HG03460 (cell line): ENCODE measurements at regions not wholly inside any gene's neighbourhood (a gene's known extent, or its start where the extent isn't known, plus 50 kb on each side); places are given as distances from the start of the nearest gene placed in this dataset.
"Not testable (repeated sequence)": the region's sequence is repeated elsewhere in the genome, so short reads cannot be mapped to it uniquely, and the experiment has no call there.

Source experiments
- ATAC-seq: cut with Tn5 transposase; IDR thresholded peaks from one replicate; pipeline ENCODE4 v1.9.1; 2021; ENCODE audit not compliant: unreplicated experiment

GRCh38 chrX:55981603-55982002 lies 250.6 kb upstream of the KLF8 start:
- ATAC-seq: no peak

DNA sequence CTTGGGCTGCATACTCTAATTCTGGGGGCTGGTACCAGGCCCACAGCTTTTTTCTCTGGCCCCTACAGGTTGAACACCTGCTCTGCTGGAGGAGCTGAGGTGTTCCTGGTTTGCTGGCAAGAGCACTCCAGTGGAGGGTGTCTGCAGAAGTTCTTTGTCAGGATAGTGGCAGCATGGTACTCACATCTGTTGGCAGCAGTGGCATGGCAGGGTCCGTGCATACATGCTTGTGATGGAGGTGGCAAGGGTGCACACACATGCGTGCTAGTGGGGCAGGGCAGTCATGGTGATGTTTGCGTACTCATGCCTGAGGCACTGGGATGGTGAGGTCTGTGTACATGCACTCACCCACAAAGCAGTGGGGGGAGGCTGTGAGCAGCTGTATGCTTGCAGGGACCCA lies 235.5 kb upstream of the KLF8 start:
- no peak for ATAC-seq

GRCh38 chrX:56000174-56000573 lies 232.0 kb upstream of the KLF8 start:
- ATAC-seq: no peak

DNA sequence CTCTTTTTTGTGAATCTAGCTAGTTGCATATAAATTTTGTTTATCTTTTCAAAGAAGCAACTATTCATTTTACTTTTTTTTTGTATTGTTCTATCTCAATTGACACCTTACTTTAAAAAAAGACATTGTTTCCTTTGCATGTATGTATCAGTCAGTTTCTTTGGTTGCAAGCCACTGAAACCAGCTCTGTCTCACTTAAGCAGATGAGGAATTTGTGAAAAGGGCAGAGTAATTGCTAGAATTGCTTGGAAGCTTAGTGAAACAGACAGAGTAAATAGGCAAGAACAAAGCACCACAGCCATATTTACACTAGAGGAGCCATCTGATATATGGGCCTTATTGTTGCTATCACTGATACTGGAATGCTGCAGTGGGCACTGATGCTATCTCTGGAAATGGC lies 231.4 kb upstream of the KLF8 start:
- no peak for ATAC-seq

DNA sequence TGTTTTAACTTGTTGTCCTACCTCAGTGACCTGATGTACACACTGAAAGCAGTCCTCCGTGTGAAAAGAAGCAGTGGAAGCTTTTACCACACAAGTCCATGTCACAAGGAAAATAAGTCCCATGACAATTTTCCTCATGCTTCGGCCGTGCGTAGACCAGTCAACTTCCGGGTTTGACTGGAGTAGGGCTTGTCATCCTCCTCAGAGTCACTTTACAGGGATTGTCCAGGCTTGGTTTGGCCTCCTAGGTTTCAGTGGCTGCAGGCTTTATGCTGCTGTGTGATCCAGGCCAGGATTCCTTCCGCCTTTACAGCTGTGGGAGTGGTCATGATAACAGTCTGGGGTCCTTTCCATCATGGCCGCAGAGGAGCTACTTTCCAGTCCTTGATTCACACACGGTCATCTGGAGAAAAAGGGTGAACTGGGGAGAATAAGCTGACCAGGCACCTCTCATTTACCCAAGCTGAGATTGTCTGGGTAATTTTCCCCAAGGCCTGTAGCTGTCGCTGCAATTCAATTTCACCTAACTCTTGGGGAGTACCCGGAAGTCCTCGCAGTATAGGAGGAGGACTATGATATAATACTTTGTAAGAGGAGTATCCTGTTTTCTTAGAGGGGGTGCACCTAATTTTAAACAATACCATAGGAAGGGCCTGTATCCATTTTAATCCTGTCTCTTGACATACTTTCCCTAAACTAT lies 206.1 kb upstream of the KLF8 start:
- ATAC-seq: no peak

- no peak for ATAC-seq
These were observed 205.3 kb upstream of the KLF8 start for GRCh38 chrX:56026815-56027214.

GRCh38 chrX:56029188-56029587 lies 203.0 kb upstream of the KLF8 start:
- no peak for ATAC-seq

DNA sequence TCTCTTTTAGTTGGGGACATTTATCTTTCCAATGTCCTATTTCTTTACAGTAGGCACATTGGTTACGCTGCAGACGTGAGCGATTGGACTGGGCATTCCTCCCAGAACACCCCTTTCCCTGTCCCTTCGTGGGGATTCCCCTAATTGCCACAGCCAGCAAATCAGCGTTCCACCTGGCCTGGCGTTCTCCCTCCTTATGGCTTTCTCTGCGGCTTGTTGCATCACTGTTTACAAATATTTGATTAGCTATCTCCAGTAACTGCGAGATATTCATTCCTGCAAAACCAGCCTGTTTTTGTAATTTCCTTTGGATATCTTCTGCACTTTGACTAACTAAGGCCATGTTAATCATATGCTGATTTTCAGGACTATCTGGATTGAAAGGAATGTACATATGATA lies 202.5 kb upstream of the KLF8 start:
- no peak for ATAC-seq

- ATAC-seq: no peak
These were observed 200.7 kb upstream of the KLF8 start for GRCh38 chrX:56031409-56031808.

DNA sequence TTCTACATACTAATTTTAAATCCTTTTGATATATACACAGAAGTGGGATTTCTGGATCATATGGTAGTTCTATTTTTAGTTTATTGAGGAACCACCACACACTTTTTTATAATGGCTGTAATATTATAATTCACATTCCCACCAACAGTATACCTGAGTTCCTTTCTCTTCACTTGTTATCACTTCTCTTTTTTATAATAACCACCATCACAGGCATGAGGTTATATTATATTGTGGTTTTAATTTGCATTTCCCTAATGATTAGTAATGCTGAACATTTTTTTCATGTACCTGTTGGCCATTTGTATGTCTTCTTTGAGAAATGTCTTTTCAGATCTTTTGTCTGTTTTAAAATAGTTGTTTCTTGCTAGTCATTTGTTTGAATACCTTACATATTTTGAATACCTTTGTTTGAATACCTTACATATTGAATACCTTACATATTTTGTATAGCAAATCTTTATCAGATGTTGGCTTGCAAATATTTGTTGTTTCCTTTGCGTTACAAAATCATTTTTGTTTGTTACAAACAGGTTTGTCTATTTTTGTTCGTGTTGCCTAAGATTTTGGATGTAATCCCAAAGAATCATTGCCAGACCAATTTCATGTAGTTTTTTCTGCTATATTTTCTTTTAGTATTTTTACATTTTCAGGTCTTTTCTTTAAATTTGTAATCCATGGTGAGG lies 198.5 kb upstream of the KLF8 start:
- ATAC-seq: no peak

DNA sequence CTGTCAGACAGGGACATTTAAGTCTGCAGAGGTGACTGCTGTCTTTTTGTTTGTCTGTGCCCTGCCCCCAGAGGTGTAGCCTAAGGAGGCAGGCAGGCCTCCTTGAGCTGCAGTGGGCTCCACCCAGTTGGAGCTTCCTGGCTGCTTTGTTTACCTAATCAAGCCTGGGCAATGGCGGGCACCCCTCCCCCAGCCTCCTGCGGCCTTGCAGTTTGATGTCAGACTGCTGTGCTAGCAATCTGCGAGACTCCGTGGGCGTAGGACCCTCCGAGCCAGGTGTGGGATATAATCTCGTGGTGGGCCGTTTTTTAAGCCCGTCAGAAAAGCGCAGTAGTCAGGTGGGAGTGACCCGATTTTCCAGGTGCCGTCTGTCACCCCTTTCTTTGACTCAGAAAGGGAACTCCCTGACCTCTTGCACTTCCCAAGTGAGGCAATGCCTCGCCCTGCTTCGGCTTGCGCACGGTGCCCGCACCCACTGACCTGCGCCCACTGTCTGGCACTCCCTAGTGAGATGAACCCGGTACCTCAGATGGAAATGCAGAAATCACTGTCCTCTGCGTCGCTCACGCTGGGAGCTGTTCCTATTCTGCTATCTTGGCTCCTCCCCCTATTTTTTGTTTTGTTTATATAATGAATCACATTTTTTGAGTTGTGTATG lies 179.4 kb upstream of the KLF8 start:
- not testable (repeated sequence) for ATAC-seq

- no peak for ATAC-seq
These were observed 174.8 kb upstream of the KLF8 start for GRCh38 chrX:56057325-56057724.

DNA sequence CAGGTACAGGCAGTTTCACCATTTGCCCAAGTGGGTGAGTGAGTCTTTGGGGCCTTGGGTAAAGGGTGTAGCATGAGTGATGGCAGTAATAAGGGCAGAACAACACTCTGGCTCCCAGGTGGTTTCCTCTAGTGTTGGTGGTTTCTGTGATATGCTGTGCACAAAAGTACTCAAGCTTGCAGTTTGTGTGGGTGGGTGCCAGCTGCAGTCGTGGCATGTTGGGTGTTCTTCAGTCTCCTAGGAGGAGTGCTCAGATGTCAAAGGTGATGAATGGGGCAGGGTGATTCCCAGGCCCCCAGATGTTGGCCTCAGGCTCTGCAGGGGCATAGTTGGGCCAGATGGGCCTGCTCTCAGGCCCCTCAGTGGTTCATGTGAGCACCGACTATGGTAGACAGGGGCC lies 166.1 kb upstream of the KLF8 start:
- peak; percentile 63 for ATAC-seq

GRCh38 chrX:56068274-56068758 lies 163.8 kb upstream of the KLF8 start:
- peak; percentile 36 for ATAC-seq

DNA sequence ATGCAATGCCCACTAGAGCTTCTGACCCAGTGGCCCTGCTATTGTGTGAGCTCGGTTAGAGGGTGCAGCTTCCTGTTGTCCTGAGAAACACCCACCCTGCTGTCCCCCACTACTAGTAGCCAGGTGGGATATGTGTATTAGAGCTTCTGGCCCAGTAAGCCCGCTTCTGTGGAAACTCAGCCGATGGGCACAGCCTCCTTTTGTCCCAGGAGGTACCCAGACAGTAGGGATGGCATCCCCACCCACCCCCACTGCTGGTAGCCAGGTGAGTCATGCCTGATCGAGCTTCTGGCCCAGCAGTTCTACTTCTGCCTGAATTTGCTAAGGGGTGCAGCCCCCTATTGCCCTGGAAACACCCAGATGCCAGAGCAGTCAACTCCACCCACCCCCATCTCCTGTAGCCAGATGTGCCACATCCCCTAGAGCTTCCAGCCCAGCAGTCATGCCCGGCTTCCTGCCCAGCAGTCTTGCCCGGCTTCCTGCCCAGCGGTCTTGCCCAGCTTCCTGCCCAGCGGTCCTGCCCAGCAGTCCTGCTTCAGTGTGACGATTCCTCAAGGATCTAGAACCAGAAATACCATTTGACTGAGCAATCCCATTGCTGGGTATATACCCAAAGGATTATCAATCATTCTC lies 162.7 kb upstream of the KLF8 start:
- no peak for ATAC-seq

DNA sequence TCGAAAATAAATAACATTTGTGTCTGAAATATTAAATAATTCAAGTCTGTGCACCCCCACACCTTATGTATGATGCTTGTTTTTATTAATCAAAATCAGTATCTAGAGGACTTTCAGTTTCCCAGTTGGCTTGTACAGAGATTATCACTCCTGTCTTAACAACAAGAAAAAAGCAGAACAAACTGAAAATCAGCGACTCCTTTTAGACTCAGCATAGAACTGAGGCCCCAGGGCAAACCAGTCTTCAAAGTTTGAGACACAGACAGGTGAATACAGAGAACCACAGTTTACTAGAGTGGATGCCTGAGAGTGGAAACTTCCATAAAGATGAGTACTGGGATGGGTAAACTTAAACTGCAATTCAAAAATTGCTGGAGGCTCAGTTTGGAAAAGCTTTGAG lies 142.8 kb upstream of the KLF8 start:
- ATAC-seq: no peak

- no peak for ATAC-seq
These were observed 132.9 kb upstream of the KLF8 start for GRCh38 chrX:56099271-56099670.

- no peak for ATAC-seq
These were observed 124.8 kb upstream of the KLF8 start for GRCh38 chrX:56107320-56107719.

DNA sequence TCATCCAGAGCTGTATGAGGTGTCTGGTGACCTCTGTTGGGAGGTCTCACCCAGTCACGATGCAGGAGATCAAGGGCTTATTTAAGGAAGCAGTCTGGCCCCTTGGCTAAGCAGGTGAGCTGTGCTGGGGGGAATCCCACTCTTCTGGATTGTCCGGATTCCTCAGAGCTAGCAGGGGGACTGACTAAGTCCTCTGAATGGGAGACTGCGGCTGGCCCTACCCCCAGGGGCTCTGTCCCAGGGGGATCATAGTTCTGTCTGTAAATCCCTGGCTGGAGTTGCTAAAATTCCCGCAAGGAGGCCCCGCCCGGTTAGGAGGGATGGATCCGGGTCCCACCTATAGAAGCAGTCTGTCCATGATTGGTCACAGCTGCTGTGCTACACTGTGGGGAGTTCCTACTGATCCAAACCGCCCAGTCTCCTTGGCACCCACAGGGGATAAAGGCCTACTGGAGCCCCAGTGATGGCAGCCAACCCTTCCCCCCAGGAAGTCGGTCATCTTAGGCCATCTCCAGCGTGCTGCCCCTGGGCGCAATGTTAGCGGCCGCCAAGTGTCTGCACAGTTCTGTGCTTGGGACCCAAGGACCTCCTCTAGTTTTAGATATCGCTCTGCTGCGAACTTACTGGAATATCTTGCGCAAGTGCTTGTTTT lies 118.2 kb upstream of the KLF8 start:
- ATAC-seq: no peak

DNA sequence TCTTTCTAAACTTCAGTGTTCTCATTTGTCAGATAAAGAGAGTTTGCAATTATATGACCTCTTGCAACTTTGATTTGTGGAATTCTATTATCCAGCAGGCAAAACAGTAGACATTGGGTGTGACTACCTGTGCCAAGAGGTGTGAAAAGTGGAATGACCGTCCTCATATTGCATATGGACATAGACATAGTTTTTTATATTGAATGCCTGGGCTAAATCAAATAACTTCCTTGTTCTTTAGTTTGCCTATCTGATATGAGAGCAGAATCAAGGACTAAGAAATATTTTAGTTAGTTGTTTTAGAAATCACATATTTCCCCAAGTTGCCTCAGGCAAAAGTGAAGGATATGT lies 117.7 kb upstream of the KLF8 start:
- ATAC-seq: no peak

- no peak for ATAC-seq
These were observed 111.9 kb upstream of the KLF8 start for GRCh38 chrX:56120242-56120641.
